AG20443 (cell line): ENCODE measurements at regions not wholly inside any gene's neighbourhood (a gene's known extent, or its start where the extent isn't known, plus 50 kb on each side); places are given as distances from the start of the nearest gene placed in this dataset.

ENCODE experiments used
- DNase-seq: peaks from one replicate; pipeline ENCODE4 v3.0.0; 2012; ENCODE audit warnings: low spot score, mixed read lengths

DNA sequence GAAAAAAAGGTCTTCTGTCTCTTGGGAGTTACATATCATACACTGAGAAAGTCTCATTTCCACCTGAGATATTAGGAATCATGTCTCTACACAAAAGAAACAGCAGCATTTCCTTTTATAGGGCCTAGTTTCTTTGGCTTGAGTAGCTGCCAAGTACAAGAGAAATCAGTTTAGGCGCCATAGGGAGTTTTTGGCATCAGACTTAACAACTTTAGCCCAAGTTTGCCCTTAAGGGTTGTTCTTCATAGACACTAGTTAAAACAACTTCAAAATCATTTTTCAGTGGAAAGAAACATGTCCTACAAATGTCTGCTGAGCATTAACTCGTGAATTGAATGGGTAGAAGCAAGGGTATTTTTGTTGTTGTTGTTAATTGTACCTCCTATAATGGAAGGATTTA, 587.0 kb upstream of the DSEL start:
- DNase-seq: no peak

DNA sequence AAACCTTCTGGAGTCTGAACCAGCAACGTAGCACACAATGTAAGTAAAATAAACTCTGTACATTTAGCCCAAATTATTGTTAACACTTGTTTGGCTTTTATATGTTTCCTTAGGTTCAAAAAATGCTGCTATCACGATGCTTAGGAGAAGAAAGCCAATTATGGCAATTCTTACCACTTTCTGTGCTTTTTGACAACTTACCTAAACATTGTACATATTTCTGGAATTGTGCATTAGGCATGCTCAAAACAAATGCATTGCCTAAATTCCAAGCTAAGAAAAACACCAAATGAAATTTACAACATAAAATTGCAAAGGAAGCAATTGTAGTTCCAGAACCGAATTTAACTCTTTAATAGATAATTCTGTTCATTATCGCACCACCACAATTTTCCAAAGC, 585.6 kb upstream of the DSEL start:
- no peak for DNase-seq

DNA sequence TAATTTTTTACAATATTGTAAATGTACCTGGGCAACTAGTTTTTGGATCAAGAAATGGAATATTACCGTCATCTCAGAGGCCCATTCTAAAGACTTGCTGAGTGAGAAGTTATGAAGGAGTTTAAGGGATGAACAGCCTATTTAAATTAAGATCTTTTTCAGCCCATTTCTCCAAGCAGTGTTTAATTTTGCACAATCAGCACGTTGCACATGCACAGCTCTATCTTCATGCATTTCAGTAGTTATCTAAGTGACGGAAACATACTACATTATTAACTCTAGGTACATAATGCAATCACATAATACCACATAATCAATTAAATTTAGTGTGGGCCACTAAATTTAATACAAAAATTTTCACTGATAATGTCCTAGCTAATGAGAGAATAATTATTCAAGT, 582.1 kb upstream of the DSEL start:
- DNase-seq: no peak

DNA sequence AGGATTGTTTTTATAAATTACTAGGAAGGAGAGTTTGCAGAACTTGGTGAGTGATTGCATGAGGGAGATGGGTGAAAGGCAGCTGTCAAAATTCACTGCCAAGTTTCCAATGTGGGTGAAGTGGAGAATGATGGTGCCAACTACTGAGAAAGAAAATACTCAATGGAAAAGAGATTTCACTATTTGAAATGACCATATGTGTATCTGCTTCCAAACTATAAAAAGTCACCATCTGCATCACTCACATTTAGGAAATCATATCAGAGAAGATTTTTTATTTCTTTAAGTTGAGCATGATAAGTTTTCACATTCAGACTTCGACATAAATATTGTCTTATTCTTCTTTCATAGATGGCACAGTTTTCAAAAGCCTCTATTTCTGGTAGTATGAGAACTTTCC, 570.0 kb upstream of the DSEL start:
- DNase-seq: no peak

DNA sequence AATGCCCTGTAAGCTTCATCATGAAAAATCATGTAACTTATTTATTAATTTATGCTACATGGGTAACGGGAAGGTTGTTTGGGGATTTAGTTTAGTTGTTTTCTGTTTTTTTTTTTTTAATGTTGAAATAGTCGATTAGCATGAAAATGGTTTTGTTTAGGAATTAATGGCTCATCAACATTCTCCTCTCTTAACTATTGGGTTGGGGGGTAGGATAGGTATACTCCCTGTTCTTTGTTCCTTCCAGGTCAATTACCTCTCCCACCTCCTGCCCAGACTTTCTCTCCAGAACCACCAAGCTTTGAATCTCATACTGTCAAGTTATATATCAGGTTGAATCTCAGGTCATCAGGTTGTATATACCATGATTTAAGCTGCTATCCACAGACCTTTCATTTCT, 568.7 kb upstream of the DSEL start:
- no peak for DNase-seq

DNA sequence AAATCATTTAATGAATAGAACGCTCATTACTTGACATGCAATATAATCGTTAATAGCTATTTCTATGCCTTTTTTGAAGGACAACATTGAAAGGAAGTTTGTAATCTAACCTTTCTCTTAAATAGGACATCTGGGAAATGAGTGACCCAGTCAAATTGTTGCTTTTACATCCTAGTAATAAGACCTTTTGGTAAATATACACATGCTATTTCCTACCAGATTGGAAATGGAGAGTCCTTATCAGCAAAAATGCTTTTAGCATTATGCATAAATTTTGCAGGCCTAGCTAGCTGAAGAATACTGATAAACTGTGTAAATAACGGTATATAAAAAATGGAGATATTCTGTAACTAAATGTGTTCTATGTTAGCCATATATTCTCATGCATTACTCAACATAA, 567.3 kb upstream of the DSEL start:
- DNase-seq: no peak

DNA sequence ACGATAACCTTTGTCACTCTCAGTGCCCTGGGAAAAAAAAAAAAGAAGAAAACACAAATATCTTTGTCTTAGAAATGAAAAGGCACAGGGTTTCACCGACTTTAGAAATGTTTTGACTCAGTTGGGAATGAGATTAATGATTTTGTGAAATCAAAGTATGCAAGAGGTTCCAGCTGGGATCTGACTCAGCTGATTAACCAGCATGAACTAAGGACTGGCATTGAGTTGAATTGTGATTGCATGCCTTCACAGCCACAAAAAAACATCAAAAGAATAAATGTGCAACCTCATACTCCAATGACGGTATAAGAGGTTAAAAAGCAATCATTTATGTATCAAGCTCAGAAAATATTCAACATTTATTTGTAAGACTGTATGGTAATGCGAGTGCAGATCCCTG, 566.6 kb upstream of the DSEL start:
- DNase-seq: peak; percentile 45

DNA sequence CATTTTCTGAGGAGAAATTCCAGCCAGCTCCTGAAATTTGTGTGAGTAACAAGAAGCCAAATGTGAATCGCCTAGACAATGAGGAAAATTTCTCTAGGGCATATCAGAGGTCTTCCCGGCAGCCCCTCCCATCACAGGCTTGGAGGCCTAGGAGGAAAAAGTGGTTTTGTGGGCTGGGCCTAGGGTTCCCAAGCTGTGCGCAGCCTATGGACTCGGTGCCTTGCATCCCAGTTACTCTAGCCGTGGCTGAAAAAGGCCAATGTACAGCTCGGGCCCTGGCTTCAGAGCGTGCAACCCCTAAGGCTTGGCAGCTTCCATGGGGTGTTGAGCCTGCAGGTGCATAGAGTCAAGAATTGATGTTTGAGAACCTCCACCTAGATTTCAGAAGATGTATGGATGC, 556.2 kb upstream of the DSEL start:
- no peak for DNase-seq

DNA sequence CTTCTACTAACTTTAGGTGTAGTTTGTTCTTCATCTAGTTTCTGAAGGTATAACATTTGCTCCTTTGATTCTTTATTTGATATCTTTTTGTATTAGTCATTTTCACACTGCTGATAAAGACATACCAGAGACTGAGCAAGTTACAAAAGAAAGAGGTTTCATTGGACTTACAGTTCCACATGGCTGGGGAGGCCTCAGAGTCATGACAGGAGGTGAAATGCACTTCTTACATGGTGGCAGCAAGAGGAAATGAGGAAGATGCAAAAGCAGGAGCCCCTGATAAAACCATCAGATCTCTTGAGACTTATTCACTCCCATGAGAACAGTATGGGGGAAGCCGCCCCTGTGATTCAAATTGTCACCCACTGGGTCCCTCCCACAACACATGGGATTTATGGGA, 544.4 kb upstream of the DSEL start:
- DNase-seq: no peak

DNA sequence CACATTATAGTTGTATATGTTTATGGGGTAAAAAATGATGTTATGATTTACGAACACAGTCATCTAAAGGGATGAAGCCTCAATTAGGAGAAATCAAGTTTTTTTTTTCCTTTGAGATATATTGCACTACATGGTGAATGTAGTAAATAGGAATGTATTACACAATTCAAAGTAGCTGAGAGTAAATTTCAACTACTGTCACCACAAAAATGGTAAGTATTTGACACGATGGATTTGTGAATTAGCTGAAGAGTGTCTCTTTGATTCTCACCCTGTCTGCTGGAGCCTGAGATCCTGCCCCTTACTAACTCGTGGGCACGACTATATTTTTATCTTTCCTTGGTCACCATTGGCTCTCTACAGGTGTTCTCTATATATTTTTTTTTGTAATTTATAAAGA, 540.4 kb upstream of the DSEL start:
- peak; percentile 33 for DNase-seq

DNA sequence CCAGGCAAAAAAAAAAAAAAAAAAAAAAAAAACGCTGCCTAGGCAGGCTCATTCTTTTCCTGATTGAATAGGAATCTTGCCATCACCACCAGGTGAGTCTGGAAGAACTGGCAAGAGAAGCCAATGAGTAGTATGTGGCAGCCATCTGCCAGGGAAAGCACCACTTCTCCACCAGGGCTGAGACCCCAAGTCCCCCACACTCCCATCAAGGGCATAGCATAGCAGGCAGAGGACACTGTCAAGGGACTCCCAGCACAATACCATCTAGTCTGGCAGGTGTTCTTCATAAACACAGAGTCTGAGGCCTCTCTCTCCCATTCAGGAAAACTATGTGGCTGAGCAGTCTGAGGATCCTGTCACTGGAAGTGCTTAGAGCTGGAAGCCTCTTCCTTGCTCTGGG, 538.1 kb upstream of the DSEL start:
- no peak for DNase-seq

DNA sequence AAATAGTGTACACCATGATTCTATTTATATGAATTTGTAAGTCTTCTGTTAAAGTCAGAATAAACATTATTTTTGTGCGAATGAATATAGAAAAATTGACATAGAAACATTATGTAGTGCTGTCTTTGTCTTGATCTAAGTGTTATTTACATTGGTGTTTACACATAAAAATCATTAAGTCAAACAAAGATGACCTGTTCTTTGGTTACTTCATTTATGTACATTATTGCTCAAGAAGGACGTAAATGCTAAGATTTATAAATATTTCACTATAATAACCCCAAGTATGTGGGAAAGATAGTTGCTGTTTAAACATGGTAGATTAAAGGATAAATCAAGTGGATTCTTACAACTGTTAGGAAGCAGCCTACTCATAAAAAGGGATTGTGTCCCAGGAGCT, 536.8 kb upstream of the DSEL start:
- no peak for DNase-seq

DNA sequence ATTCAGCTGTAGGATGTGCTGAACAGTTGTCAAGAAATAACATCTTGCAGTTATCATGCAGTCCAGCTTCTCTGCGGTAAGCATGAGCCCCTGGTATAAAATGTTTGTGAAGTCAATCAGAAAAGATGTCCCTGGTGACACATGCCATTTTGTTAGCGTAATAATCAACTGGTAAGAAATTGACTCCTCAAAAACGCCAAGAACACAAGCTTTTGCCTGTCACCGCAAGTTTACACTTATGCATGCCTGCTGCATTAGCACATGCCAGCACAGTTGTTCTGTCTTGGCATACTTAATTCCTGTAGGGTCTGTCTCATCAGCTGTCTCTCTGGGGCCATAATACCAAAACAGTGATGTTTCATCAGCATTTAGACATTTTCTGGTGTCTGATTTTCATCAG, 524.8 kb upstream of the DSEL start:
- no peak for DNase-seq

DNA sequence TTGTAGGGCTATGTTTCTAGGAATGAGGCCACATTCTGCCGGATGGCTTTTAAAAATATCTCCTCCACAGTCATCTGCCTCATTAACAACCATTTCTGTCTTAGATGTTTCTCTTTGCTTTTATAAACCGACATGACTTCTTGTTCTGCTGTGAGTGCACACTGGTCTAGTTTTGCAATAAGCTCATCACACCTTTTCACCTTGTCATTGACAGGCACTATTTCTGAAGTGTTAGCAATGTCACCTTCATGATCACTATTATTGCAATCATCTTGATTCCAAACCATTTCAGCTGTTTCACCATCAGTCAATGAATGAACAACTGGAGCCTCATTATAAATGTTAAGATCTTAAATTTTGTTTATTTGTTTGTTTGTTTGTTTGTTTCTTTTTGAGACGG, 523.7 kb upstream of the DSEL start:
- no peak for DNase-seq

DNA sequence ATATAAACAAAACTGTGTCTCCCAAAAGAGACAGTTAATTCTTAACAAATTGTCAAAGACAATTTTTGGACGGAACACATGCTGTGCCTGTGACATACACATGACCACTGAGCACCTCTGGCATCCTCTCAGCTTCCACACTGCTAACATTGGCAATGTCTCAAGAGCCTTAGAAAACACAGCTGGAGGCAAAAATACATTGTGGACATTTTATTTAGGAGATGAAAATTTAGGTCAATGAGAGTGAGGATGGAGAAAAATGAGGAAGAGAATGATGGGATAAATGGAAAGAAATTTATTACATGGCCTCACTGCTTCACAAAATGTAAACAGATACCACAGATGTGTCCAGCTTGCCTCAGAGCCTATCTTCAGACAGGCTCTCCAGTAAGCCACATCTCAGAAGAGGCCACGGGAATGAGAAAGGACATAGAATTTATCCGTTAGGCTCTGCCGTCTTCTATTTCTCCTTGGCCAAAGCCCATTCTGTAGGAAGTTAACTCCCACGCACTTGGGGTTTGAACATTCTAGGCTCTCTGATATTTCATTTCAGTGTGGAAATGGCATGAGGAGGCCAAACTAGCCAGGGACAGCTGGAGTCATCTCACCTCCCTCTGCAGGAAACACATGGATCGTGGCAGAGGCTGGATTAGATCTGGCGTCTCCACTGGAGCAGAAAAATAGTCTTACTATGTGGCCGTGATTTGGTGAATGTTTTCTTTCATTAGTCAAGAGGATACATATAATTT, 519.4 kb upstream of the DSEL start:
- no peak for DNase-seq

DNA sequence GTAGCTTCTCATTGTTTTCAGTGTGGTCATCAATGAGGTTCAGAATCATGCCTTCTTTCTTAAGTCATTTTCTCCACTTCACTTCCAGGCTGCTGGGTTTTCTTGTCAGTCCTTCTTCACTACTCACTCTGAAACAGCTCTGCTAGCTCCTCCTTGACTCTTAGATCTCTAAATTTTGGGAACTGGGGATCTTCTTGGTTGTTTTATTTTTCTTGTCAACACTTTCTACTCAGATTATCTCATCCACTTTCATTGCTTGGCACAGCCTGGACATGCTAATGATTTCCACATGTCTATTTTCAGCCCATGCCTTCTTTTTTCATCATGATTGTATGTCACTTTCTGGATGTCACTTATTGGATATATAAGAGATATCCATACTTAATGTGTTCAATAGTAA, 517.8 kb upstream of the DSEL start:
- peak; percentile 41 for DNase-seq

DNA sequence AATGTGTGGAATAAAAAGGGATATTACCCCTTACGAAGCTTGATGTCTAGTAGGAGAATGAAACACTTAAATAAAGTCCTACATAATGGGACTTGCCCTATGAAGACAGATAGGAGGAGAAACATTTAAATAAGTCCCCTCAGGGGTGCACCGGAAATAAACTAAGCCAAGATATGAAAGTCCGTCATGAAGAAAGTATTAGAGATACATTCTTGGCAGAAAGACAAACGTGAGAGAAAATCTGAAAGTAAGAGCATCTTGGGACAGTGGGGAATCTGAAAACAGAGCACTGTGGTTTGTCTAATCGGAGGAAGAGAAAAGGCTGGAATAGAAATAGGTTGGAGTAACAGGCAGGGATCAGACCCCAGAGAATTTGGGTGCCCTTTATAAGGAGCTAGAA, 516.9 kb upstream of the DSEL start:
- peak; percentile 13 for DNase-seq

DNA sequence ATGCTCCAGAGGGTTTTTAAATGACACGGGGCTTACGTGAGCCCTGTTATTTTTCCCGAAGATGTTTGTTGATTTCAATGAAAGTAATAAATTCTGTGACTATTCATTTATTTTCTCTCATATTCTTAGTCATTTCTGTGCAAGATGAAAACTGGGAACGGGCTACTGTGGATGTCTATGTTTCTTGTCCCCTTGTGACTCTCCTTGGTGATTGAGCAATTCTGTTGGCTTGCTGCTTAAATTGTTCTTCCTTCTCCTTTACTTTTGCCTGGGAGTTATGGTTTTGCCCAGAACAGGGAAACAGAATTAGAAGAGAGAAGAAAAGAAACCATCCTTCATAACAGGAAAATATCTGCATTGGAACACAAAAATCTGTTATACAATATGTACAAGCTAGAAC, 508.2 kb upstream of the DSEL start:
- peak; percentile 40 for DNase-seq

DNA sequence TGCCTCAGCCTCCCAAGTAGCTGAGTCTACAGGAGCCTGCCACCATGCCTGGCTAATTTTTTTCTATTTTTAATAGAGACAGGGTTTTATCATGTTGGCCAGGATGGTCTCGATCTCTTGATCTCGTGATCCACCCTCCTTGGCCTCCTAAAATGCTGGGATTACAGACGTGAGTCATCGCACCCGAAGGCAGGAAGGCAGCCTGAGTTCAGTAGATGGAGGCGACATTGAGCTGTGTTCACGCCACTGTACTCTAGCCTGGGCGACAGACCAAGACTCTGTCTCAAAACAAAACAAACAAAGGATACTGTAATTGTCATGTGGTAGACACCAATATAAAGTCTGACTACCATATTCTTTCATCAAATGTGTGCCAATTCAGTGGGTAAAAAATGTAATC, 500.9 kb upstream of the DSEL start:
- DNase-seq: no peak

DNA sequence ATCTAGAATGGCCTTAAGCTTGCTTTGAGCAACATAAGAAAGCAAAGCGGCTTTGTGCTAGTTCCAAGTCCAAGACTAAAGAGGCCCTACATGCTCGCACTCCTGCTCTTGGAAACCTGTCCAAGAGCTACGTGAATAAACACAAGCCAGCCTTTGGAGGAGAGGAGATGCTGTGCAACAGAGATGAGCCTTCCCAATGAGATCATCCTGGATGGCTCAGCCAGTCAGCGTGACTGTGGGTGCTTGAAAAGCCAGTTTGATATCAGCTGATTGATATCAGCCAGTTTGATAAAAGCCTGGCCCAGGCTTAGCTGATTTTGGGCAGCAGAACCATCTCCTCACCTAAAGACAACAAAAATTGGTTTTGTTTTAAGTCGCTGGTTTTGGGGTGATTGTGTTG, 481.0 kb upstream of the DSEL start:
- DNase-seq: no peak

DNA sequence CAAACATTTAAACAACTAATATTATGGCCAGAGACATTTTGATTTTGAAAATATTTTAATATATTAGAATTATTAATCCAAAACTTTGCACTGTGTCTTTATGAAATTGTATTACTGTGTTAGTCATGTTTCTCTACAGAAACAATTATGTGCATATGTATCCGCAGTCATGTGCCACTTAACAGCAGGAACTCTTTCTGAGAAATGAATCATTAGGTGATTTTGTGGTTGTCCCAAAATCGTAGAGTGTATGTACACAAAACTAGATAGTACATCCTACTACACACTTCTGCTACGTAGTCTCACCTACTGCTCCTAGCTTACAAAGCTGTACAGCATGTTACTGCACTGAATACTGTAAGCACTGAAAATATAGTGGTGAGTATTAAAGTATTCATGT, 479.2 kb upstream of the DSEL start:
- no peak for DNase-seq

DNA sequence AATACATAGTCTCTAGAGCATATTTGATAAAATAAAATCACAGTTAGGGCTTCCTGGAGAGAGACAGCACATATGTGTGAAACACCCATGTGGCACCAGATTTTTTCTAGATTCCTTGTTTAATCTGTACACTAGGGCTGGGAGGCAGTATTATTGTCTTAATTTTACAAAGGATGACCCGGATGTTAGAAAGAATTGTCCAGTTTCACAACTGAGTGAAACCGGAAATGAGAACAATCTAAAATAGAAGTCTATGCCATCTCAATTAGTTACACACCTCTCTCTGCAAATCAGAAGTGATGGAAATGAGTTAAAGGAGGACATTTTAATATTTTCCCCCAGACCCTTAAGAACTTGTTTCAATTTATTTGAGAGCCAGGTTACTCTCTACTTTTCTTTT, 463.7 kb upstream of the DSEL start:
- no peak for DNase-seq

DNA sequence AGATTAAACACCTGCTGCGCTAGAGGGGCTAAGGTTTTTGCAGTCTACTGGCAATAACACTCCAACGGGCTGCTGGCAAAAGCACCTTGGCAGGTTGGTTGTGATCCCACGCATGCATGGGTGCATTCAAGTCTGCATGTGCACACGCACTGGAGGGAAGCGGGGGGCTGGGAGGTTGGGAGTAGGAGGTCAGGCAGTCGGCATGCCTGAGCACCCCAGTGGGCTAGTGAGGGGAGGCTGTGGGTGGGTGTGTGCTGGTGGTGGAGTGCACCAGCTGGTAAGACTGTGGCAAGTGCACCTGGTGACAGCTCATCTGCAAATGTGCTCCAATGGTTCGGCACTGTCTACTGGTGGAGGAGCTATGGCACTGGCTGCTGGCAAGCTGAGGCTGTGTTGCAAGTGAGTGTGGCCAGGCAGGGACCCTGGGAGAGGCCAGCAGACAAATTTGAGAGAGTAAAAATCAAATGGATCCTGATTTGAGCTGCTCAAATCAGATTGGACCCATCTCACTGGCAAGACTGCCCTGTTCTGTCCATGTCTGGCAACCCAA, 460.6 kb upstream of the DSEL start:
- no peak for DNase-seq

DNA sequence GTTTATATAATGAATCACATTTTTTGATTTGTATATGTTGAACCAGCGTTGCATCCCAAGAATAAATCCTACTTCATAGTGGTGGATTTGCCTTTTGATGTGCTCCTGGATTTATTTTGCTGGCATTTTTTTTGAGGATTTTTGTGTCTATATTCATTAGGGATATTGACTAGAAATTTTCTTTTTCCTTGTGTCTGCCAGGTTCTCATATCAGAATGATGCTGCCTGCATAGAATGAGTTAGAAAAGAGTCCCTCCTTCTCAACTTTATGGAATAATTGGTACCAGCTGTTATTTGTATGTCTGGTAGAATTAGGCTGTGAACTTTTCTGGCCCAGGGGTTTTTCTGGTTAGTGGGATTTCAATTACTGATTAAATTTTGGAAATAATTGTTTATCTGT, 457.4 kb upstream of the DSEL start:
- no peak for DNase-seq
